ENCODE measurements at regions not wholly inside any gene's neighbourhood (a gene's known extent, or its start where the extent isn't known, plus 50 kb on each side); places are given as distances from the start of the nearest gene placed in this dataset.

DNA sequence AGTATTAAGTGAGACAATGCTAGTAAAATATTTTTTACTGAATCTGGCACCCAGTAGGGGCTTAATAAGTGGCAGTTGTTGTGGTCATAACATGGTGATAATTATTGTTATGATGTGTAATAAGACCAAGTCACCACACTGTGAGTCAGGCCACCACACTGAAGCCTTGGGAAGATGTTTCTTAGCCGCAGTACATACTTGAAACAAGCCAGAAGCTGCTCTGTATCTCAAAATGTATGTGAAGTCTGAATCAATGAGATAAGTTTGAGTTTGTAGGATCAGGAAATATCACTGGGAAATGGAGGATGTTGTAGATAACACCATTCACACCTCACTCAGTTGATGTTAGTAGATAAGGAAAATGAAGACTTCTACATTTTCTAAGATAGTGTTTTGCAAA lies 51.3 kb upstream of the PTPN3 start:
- DNase-seq, result no peak

DNA sequence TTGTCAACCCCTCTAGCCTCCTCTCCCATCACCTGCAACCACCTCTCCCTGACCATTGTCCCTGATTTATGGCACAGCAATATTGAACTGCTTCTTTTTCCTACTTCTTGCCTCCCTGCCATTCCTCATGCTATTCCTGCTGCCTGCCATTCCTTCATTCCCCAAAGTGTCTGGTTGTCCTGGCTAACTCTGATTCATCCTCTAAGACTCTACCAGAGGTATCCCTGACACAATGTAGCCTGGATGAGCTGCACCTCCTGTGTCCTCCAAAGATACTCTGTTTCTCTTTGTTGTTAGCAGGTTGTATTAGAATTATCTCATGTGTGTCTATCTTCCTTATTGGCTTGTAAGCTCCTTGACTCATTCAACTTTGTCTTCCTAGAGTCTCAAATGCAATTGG lies 53.5 kb upstream of the PTPN3 start:
- DNase-seq, result no peak

DNA sequence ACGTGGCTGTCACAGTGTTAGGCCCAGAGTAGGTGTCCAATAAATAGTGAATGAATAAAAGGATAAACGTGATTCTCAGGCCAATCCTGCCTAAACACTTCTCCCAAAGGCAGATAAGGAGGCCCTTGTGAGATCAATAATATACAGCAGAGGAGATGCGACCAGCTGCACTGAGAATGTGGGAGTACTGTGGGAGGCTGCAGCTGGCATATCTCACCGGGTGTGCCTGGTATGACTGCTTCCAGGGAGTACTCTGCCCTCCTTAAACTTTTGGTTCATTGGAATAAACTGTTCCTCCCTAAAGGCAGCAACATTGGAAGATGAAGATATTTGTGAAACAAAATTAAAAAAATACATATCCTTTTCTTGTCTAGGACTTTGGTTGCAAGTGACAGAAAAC lies 57.1 kb upstream of the PTPN3 start:
- DNase-seq, result no peak

DNA sequence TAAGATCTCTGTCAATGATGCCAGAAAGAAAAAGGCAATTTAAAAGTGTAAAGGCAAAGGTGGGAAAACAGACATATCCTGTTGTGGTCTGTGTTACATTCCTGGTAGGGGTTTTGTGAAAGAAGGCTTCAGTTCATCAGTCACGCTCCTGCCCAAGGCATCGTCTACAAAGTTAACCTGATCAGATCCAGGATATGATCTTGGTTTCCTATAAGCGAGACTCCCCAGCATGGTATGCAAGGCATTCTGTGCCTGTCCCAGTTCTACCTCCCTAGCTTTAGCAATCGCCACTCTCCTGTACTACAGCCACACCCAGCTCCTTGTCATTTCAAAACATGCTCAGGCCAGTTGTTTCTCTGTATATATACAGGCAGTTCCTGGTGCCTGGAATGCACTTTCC lies 58.0 kb upstream of the PTPN3 start:
- no peak for DNase-seq

DNA sequence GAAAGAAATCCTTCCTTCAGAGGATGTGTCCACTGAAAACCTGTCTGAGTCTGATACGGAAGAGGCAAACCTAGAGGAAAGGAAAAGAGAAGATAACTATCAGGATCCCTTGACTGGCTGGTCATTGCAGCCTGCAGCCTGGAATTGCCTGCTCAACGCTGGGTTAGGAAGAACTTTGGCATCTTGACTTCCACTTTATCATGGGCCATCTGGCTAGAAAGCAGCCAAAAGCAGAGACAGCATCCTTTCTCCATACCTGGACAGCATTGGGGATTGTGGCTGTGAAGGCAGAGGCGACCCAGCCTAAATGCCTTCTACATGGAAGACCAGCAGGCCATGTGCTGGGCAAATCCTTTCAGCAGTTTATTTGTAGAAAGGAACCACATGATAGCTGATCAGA lies 58.7 kb upstream of the PTPN3 start:
- no peak for DNase-seq

DNA sequence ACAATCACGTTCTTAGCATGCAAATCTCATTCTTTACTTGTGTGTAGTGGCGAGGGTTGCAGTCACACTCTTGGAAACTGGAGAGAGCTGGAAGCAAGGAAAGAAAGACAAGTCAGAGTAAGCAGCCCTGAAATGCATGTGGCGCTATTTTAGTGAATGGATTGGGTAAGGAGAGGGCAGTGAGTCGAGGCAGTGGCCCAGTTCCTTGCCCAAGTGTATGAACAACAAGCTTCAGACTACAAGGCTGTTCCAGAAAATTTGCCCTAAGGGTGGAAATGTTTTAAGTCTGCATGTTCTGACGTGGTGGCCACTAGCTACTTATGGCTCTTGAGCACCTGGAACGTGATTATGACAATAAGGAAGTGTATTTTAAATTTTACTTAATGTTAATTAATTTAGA lies 59.4 kb upstream of the PTPN3 start:
- no peak for DNase-seq

DNA sequence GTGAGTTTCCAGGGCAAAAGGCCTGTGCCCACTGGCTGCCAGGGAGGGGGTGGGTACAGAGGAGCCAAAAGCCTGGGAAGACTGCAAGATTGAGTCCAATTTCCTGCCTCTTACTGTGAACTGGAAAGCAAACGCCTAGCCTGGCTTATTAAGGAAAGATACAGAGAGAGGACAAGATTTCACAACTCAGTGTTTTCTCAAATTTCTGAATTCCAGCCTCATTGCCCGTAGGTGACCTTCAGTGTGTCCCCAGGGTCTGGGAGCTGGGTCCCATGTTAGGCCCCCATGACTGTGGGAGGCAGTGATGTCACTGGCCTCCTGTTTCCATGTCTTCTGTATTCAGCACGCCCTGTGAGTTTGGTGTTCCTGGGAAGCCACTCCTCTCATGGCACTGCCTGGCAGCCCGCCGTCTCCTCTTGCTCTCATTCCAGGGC lies 60.6 kb upstream of the PTPN3 start:
- no peak for DNase-seq

DNA sequence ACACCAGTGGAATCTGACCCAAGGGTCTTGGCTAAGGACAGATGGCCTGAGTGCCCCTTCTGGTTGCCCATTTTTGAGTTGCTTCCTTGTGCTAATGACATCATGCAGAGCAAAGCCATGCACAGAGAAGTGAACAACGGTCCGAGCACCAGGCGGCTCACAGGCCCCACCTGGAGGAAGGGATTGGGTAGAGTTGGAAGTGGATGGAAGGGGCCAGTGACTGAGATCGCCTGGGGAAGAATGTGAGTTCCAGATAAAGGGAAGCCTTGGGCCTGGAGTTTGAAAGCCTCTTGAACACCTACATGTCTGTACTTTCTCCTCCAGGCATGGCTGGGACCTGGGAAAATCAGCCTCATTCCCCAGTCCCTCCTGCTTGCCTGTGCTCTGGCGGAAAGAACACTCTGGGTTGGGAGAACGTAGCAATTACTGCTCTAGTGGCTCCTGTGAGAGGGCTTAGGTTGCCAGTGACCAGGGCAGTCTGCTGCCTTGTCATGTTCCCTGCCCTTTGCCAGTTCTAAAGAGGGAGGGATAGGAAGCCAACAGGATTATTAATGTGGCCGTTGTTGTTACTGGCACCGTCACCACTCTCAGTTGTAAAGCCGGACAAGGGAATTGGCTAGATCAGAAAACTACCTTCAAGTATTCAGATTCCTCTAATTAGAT lies 62.5 kb upstream of the PTPN3 start:
- no peak for DNase-seq

DNA sequence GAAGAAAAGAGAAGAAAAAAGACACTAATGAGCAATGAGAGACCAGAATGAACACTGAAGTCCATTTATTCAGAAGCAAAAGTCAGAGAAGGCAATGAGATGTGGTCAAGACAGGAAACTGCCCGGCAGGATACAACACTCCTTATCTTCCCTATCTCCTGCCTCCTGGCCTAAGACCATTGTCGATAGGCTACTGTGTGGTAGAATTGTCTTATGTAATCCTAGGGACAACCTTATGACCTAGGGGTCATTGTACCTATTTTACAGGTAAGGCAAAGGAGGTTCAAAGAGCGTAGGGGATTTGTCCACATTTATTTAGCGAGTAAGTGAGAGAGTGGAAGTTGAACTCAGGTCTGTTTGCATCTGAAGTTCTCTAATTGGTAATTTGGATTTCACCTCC lies 63.0 kb upstream of the PTPN3 start:
- no peak for DNase-seq

DNA sequence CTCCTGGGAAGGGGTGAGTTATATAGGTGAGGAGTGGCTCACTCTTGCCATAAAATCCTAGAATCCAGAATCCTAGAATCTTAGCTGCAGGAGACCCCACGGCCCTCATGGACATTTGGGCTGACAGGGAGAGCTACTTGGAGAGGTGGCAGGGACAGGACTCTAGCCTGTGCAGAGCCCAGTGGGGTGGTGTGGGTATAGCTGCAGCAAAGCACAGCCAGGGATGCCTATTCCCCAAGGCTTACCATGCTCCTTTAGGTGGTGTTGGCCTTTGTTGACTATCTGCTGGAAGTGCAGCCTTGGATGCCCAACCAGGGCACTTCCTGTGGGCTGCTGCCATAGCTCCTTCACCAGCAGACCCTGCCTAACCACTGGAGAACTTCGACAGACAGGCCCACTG lies 70.0 kb upstream of the PTPN3 start:
- DNase-seq, result no peak

DNA sequence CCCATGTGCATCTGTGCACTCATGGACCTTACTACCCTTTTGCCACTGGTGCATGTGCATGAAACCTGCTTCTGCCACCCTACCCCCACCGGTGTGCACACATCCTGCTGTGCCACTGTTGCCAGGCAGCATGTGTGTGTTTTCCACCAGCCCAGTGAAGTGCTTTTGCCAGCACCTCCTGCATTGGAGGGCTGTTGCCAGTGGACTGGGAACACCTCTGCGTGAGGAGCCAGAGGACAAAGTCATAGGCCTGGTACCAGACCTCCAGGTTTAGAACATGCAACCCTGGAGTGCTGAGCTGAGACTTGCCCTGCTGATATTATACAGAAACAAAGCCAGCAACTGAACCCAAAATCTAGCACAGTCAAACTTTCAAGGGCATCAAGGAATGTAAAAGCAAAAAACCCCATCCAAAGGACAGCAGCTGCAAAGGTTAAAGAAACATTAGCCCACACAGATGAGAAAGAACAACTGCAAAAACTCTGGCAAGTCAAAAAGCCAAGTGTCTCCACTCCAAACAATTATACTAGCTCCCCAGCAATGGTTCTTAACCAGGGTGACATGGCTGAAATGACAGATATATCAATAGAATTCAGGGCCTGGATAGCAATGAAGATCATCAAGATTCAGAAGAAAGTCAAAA lies 70.6 kb upstream of the PTPN3 start:
- DNase-seq, result no peak

DNA sequence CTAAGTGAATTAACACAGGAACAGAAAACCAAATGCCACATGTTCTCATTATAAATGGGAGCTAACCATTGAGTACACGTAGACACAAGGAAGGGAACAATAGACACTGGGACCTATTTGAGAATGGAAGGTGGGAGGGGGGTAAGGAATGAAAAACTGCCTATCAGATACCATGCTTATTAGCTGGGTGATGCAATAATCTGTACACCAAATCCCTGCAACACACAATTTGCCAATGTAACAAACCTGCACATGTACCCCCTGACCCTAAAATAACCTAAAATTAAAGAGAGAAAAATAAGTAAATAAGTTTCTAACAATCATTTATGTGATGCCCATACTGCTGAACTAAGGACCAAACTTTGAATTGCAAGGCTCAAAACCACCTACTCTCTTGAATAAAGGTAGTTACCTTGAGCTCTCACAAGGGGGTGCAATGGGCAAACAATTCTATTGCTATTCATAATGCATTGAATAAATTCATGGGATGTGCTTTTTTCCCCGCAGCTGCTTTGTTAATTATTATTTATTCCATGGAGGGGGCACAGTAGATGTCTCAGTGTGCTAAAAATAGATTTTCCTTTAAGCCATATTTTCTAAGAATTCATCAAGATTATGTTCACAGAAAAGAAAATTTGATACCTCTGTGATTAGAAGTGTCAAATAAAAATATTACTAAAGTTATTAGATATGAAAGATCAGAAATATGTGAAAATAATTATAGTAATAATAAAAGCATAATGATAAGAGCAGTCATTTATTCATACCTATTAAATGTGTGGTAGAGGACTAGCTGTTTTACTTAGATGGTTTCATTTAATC lies 76.2 kb upstream of the PTPN3 start:
- DNase-seq, result no peak

DNA sequence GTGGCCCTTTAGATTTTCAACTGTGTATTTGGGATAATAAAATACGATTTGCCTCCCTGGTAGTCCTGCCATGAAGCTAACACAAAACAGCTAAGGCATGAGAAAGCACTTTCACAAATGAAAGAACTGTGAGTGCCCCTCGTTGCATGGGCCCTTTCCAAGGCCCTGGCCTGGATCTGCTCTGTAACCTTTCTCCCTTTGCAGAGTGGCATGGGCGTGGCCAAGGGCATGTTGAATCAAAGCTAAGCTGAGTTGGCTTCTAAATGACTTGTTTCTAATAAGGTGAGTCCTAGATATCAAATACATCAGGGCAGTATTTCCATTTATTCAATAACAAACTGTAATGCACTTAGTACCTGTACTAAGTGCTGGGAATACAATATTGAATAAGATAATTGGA lies 78.7 kb upstream of the PTPN3 start:
- DNase-seq, result no peak

DNA sequence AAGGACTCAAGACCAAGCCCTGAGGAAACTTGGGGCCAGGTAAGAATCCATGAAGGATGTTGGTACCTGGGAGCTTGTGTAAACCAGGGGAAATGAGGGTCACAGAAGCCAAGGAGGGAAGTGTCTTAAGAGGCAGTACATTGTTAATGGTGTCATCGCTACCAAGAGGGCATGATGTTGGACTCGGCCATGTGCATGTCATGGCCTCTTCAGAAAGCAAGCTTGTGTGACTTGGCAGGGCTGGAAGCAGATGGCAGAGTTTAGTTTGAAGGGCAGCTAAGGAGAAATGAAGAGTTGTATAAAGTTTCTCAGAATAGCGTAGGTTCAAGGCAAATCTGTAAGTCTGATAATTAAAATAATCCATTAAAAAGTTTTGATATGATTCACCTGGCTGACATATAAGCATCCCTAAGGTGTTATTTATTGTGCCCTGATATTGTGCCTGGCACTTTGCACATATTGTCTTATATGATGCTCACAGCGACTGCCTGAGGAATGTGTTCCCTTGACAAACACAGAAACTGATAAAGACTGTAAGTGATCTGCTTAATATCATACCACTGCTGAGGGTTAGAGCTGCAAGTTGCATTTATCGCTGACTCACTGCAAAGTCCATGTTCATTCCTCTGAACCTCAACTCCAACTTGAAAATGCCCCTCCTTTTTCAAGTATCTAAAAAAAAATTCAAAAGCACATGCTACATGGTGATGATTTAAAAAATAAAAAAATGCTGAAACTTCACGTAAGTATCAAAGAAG lies 81.3 kb upstream of the PTPN3 start:
- no peak for DNase-seq

DNA sequence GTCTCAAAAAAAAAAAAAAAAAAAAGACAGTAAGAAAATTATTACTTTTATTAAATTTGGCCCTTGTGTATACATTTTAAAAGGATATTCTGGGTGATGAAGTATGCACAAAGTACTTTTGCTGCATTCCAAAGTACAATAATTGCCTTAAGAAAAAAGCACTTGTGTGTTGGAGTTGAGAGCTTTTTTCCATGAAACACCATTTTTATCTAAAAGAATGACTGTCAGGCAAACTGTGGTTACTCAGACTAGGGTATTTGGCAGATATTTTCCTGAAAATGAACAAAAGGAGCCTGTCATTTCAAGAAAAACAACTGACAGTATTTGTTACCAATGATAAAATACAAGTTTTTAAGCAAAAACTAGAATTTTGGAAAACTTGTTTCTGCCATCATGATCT lies 84.3 kb upstream of the PTPN3 start:
- DNase-seq, result no peak

DNA sequence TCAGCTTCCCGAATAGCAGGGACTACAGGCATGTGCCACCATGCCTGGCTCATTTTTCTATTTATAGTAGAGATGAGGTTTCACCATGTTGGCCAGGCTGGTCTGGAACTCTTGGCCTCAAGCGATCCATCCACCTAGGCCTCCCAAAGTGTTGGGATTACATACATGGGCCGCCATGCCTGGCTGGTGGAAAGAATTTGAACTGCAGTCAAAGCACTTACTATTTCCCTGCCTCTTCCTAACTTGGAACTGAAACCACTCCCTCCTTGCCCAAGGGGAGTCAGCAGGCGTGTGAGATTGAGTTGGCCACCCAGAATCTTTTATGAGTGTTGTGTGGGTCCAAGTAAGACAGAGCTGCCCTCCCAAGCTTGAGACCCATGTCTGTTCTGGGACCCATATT lies 86.1 kb upstream of the PTPN3 start:
- no peak for DNase-seq

DNA sequence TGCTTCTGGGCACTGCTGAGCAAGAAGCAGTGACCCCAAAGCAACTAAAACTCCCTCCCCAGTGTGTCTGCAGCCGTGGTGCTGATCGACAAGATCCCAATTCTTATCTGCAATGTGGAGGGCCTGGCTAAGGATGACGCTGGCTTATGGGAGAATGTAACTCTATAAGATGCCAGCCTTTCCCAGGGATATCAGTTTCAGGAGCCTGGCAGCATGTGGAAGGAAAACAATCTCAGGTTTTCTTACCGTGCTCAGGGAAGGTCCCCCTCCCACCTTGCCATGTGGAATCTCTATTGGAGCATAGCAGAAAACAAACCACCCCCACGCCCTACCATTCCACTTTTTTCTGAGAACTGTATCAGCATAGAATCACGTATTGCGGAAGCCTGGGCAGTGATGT lies 87.7 kb upstream of the PTPN3 start:
- DNase-seq, result no peak

DNA sequence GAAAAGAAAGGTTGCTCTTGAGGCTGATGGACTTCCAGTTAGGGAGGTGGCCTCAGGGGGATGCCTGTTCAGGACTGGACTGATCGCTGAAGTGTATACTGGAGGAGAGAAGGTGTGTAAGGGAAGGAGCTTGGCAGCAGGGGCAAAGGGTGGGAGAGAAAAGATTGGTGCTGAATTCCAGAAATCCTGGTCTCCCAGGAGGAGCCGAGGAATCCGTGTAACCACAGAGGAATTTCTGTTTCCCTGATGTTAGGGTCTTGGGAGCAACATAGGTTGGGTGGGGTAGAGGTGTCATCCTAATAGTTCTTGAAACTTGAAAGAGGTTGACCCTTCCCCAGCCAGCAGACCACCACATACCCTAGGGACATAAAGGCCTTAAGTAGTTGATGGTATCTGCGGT lies 88.9 kb upstream of the PTPN3 start:
- DNase-seq, result no peak

DNA sequence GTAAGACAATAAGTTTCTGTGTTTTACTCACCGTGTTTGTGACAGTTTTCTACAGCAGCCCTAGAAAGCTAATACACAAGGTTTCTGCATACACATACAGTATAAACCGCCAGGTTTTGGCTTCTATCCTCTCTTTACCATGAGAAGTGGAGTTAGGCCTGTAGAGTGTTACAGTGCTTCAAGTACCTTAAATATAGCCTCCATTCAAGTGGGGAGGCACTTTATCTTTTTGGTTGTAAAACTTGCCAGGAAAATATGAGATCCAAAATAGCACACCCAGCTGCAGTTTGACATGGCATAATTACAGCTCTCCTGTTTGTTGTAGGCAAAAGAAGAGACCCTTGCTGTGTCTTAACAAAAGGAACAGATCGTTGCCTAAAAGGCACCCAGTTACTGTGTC lies 90.3 kb upstream of the PTPN3 start:
- no peak for DNase-seq

DNA sequence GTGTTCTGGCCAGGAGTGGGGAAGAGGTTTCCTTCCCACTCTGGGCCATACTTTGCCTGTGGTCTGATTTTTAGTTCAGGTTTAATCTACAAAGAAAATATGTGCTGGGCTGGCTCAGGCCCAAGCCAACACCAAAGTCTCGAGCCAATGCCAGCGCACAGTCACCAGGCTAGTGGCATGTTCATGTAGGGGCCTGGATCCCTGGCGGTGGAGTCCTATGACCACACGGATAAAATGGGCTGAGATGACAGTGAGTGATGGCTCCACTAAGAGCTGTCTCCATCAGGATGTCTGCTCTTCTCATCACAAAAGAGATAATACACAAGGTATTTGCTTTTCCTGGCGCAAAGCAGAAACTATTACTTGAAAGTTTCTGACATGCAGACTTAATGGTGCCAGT lies 92.9 kb upstream of the PTPN3 start:
- DNase-seq, result no peak

DNA sequence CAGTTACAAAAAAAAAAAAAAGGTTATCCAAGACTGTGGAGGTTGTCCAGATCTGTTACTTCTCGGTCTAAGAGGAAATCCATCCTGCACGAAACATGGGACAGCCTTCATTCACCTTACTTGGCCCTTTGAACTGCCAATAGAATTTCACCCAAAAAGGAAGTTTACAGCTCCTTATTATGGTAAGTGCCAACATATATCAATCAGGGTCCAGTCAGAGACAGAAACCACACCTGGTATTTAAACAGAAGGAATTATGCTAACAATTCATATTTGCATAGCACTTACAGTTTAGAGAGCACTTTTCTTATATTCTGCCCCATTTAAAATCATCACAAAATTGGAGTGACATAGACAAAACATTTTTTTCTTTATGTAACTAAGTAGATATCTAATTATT lies 93.6 kb upstream of the PTPN3 start:
- no peak for DNase-seq

DNA sequence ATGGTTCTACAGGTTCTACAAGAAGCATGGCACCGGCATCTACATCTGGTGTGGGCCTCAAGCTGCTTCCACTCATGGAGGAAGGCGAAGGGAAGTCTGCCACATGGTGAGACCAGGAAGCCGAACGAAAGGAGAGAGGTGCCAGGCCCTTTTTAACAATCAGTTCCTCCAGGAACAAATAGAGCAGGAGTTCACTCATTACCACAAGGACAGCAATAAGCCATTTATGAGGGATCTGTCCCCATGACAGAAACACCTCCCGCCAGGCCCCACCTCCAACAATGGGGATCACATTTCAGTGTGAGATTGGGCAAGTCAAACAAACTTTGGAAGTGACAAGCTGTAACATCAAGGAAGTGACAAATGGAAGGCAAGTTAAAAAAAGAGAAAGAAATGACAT lies 95.5 kb upstream of the PTPN3 start:
- no peak for DNase-seq

DNA sequence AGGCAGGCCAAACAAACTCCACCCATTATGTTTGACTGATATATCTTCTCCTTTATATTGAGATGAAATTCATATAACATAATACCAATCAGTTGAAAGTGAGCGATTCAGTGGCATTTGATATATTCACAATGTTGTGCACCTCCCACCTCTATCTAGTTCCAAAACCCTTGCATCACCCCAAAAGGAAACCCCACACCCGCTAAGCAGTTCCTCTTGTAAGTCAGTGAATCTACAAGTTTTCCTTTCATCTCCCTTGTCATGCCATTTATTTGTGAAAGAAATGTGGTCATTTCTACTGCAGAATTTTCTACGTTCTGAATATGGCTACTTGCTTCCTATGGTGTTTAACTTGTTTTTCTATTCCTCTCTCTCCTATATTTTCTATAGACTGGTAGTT lies 99.4 kb upstream of the PTPN3 start:
- no peak for DNase-seq

DNA sequence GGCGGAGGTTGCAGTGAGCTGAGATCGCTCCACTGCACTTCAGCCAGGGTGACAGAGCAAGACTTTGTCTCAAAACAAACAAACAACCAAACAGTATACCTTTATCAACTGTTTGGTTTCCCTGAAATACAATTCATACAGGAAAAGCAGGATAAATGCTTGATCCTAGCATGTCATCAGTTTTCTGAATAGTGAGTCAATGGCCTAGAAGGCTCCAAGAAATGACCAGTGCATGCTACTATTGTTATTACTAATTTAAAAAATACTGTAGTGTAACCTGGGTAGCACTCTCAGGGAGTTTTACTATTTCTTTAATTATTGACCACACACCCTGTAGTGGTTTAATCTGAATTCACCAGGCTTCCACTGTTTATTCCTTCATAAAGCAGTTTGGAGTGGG lies 101.0 kb upstream of the PTPN3 start:
- DNase-seq, result no peak
